Adrenal gland (tissue), 9 donors: ENCODE measurements at regions not wholly inside any gene's neighbourhood (a gene's known extent, or its start where the extent isn't known, plus 50 kb on each side); places are given as distances from the start of the nearest gene placed in this dataset.
A peak's percentile ranks its signal among the peaks of the same experiment; 100 is the strongest.

Experiments used
- DNase-seq, 7 donors: peaks; one replicate each; pipeline ENCODE4 v3.0.0-alpha.2; 2019 to 2020
- H3K27ac ChIP-seq, 5 donors: fragments of 200-600 bp; sonication (generic) in 4 of 5; 1 replicate in 3 of 5; 2 replicates in 2 of 5; pipeline versions ENCODE4 v1.5.1 to v1.8.0; 2016 to 2020; ENCODE audit warnings: mild to moderate bottlenecking in 1 of 5
- H3K27me3 ChIP-seq: fragments of 200-600 bp; 2 replicates; pipeline ENCODE4 v1.8.0; 2021
- H3K36me3 ChIP-seq, 2 donors: fragments of 200-600 bp; replicated peaks in 1 of 2; 1 replicate in 1 of 2; 2 replicates in 1 of 2; pipeline versions ENCODE4 v1.5.1 to v1.8.0; 2018 to 2022
- H3K4me1 ChIP-seq, 2 donors: fragments of 200-600 bp; replicated peaks in 1 of 2; 1 replicate in 1 of 2; 2 replicates in 1 of 2; pipeline versions ENCODE4 v1.5.1 to v1.8.0; 2018 to 2021
- H3K4me3 ChIP-seq, 4 donors: fragments of 200-600 bp; sonication (generic) in 3 of 4; one replicate each; pipeline ENCODE4 v1.5.1; 2016 to 2018
- H3K9me3 ChIP-seq, 3 donors: fragments of 200-600 bp; sonication (generic) in 1 of 3; replicated peaks in 1 of 3; 1 replicate in 2 of 3; 2 replicates in 1 of 3; pipeline versions ENCODE4 v1.5.1 to v1.8.0; 2016 to 2021
- CTCF ChIP-seq, 6 experiments: fragments of 450-650 bp in 4 of 6; fragments of 200-600 bp in 2 of 6; sonication (generic) in 1 of 6; IDR thresholded peaks; 1 replicate in 5 of 6; 2 replicates in 1 of 6; pipeline versions ENCODE4 v1.5.1 to v1.8.0; 2016 to 2021; ENCODE audit warnings: antibody characterized with exemption in 6 of 6, mild to moderate bottlenecking in 2 of 6, moderate library complexity in 1 of 6
- POLR2A ChIP-seq, 2 donors: fragments of 450-650 bp; IDR thresholded peaks; one replicate each; pipeline ENCODE4 v1.6.1; 2017; ENCODE audit warnings: antibody characterized with exemption in 2 of 2, mild to moderate bottlenecking in 2 of 2, moderate library complexity in 1 of 2
- WGBS, 4 donors: extraction: QIAGEN DNeasy Blood & Tissue Kit in 2 of 4; methylation state at CpG; one replicate each; pipeline versions ENCODE4 v1.1.5 to v1.1.7; 2013 to 2017; 5-methylcytosine and 5-hydroxymethylcytosine counted together
- intact Hi-C, 2 donors: fragments of 100-400 bp; cut with DNase I; formaldehyde crosslinking; loops; one replicate each; pipeline versions ENCODE4 v1.14.1 to v1.15.0; 2022 to 2023
- donor health status: healthy with polysubstance abuse.
- donor health status: Bipolar disorder and iron deficiency.
- donor health status: DM: yes; HTN: yes; CAD: no.
- donor health status: DM: no; HTN: no; CAD: no.
- donor health status: DM: no; HTN: no; CAD: no.

DNA sequence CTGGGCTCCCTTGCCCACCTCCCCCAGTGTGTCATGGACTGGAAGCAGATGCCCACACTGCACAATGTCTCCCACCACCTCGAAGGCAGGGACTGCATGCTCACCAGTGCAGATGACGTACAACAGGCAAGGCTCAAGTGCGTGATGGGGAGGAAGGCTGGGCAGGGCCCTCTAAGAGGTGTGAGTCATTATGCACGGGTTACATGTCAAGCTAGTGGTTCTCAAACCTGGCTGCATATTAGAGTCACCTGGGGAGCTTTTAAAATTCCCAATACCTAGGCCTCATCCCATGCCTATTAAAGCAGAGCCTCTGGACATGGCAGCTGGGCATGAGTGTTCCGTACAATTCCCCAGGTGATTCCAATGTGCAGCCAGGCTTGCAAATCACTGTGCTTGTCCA lies 137.9 kb upstream of the NGF start:
- Histone ChIP-seq H3K9me3 (no peaks in the 10 kb centered on the region), H3K27me3 (no peaks in the 10 kb centered on the region), H3K36me3 (no peaks in the 10 kb centered on the region), H3K4me3 (no peak overlapping the region), H3K27ac (no peak overlapping the region), H3K4me1 (no peaks in the 10 kb centered on the region)
- DNase-seq: no peak
- 75 to 77% (median 76%) methylated on average over 5 of the region's 5 CpGs for WGBS, 4 donors
- TF ChIP-seq POLR2A (IDR thresholded peaks at IDR 0.05) (no peak), CTCF (IDR thresholded peaks at IDR 0.05) (no peak)
- intact Hi-C loops: loop anchor here in 1 of 2 donors (5.0 kb wide), 1 partner anchor 339 kb away; no protein-coding TSS in a partner anchor

DNA sequence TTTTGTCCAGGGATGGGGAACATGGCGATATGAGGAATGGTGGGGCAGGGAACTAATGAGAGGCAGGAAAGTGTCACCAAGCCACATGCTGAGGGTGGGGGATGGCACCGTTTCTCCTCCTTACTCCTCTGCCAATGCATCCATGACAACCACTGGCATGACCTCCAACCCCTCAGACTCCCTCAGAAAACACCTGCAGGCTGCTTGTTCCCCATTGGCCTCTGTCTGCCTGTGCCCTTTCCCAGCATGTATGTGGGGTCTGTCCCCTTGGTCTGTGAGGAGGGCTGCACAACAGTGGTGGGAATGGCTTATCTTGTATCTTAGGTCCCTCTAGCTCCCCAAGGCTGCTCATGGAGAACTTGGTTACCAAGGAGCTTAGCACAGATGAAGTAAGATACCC lies 137.2 kb upstream of the NGF start:
- Histone ChIP-seq H3K36me3 (no peaks in the 10 kb centered on the region), H3K27ac (no peak overlapping the region), H3K4me1 (peaks cover 0 to under 1% of the 10 kb centered on the region in 2 donors), H3K4me3 (no peak overlapping the region), H3K27me3 (no peaks in the 10 kb centered on the region), H3K9me3 (no peaks in the 10 kb centered on the region)
- peak in 1 of 7 donors; percentile 7 for DNase-seq
- intact Hi-C loops: loop anchor here in 1 of 2 donors (5.0 kb wide), 1 partner anchor 338 kb away; no protein-coding TSS in a partner anchor
- WGBS, 4 donors: 77 to 95% (median 81%) methylated on average over 2 of the region's 2 CpGs
- no peak for TF ChIP-seq POLR2A (IDR thresholded peaks at IDR 0.05)
- TF ChIP-seq CTCF (IDR thresholded peaks at IDR 0.05): no peak

DNA sequence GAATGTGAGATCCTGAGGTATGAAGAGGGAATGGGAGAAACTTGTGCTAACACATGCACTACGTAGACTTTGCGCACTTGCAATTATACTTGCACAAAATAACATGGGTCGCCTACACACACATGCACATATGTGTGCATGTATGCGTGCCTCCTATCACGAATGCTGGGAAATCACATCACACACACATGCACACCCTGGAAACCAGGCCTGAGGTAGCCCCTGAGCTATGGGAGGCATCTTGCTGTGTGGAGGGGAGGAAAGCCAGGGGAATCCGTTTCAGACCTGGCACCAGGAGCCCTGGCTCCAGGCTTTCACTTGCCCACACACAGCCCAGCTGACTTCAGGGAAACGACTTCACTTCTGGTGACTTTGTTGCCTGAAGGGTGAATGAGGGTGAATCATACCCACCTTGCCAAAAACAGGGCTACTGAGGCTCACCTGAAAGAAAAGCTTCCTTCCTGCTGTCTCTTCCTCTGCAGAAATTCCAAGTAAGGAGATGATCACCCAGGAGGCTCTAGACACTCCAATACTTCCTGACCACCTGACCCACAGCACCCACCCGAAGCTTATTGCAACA lies 136.0 kb upstream of the NGF start:
- Histone ChIP-seq H3K36me3 (no peaks in the 10 kb centered on the region), H3K27ac (no peak overlapping the region), H3K9me3 (no peaks in the 10 kb centered on the region), H3K27me3 (no peaks in the 10 kb centered on the region), H3K4me3 (no peak overlapping the region), H3K4me1 (peaks cover 0 to 5% of the 10 kb centered on the region in 2 donors)
- TF ChIP-seq CTCF (IDR thresholded peaks at IDR 0.05) (no peak), POLR2A (IDR thresholded peaks at IDR 0.05) (no peak)
- intact Hi-C loops: loop anchor here in 1 of 2 donors (2.0 kb wide), 1 partner anchor 337 kb away; no protein-coding TSS in a partner anchor
- DNase-seq: peak in 1 of 7 donors; percentile 11
- 63 to 71% (median 69%) methylated on average over 7 to 8 of the region's 8 CpGs for WGBS, 4 donors

- intact Hi-C loops: no loop called here
- no peaks in the 10 kb centered on the region for H3K27me3 ChIP-seq
- TF ChIP-seq CTCF (IDR thresholded peaks at IDR 0.05) (peak; percentile 74 to 85 (median 84)), POLR2A (IDR thresholded peaks at IDR 0.05) (no peak)
- no peaks in the 10 kb centered on the region for H3K36me3 ChIP-seq
- H3K4me3 ChIP-seq: no peak overlapping the region
- peak; percentile 23 to 57 (median 40) for DNase-seq
- H3K9me3 ChIP-seq: no peaks in the 10 kb centered on the region
- H3K4me1 ChIP-seq: peaks cover 0 to 5% of the 10 kb centered on the region in 2 donors
- 18 to 27% (median 24%) methylated on average over 10 to 11 of the region's 11 CpGs for WGBS, 4 donors
- no peak overlapping the region for H3K27ac ChIP-seq
Measured at GRCh38 chr1:115469703-115470476, 131.8 kb upstream of the NGF start.
